ENCODE measurements at regions not wholly inside any gene's neighbourhood (a gene's known extent, or its start where the extent isn't known, plus 50 kb on each side); places are given as distances from the start of the nearest gene placed in this dataset.

- TF ChIP-seq POLR2A (IDR thresholded peaks at IDR 0.05; ENCODE audit: low read length) = no peak
- no peak for TF ChIP-seq GATA1 (IDR thresholded peaks at IDR 0.05; ENCODE audit: low read depth, low read length)
Measured at GRCh38 chr6:155974359-155974758, 518.7 kb upstream of the NOX3 start.
